ENCODE measurements at regions not wholly inside any gene's neighbourhood (a gene's known extent, or its start where the extent isn't known, plus 50 kb on each side); places are given as distances from the start of the nearest gene placed in this dataset.
A peak's percentile ranks its signal among the peaks of the same experiment; 100 is the strongest.

- DNase-seq (ENCODE audit: low spot score) = no peak
- TF ChIP-seq, protein P1, sequence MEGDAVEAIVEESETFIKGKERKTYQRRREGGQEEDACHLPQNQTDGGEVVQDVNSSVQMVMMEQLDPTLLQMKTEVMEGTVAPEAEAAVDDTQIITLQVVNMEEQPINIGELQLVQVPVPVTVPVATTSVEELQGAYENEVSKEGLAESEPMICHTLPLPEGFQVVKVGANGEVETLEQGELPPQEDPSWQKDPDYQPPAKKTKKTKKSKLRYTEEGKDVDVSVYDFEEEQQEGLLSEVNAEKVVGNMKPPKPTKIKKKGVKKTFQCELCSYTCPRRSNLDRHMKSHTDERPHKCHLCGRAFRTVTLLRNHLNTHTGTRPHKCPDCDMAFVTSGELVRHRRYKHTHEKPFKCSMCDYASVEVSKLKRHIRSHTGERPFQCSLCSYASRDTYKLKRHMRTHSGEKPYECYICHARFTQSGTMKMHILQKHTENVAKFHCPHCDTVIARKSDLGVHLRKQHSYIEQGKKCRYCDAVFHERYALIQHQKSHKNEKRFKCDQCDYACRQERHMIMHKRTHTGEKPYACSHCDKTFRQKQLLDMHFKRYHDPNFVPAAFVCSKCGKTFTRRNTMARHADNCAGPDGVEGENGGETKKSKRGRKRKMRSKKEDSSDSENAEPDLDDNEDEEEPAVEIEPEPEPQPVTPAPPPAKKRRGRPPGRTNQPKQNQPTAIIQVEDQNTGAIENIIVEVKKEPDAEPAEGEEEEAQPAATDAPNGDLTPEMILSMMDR (IDR thresholded peaks at IDR 0.05; ENCODE audit: extremely low read depth, missing control alignments) = no peak
These were observed 94.9 kb upstream of the MSX1 start for GRCh38 chr4:4764558-4764905.

- no peak for DNase-seq (ENCODE audit: low spot score)
- TF ChIP-seq, protein P1 (IDR thresholded peaks at IDR 0.05; ENCODE audit: extremely low read depth, missing control alignments) = no peak
These were observed 95.5 kb upstream of the MSX1 start for GRCh38 chr4:4763822-4764557.

GRCh38 chr4:4762909-4763821, 96.3 kb upstream of the MSX1 start:
- TF ChIP-seq, protein P1 (IDR thresholded peaks at IDR 0.05; ENCODE audit: extremely low read depth, missing control alignments) = no peak
- DNase-seq (ENCODE audit: low spot score) = peak; percentile 73

DNA sequence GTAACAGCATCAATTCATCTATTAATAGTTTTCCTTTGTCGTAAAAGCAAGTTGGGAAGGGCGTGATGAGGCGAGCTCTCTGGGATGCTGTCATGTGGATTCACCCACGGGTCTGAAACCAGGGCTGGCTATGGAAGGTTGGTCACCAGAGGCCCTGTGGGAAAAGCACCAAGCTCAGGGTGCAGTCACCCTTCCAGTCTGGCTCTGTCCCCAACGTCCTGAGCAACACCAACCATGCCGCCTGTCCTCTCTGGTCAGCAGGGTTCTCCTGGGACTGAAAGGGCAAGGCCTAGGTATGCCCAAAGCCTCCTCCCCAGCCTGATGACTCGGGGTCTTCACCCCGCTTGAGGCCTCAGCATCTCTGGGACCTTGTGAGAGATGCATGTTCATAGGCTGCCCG, 97.2 kb upstream of the MSX1 start:
- TF ChIP-seq, protein P1 (IDR thresholded peaks at IDR 0.05; ENCODE audit: extremely low read depth, missing control alignments) = no peak
- no peak for DNase-seq (ENCODE audit: low spot score)

- DNase-seq (ENCODE audit: low spot score) = no peak
- TF ChIP-seq, protein P1 (IDR thresholded peaks at IDR 0.05; ENCODE audit: extremely low read depth, missing control alignments) = peak; percentile 26
These were observed 98.1 kb upstream of the MSX1 start for GRCh38 chr4:4761128-4761982.

DNA sequence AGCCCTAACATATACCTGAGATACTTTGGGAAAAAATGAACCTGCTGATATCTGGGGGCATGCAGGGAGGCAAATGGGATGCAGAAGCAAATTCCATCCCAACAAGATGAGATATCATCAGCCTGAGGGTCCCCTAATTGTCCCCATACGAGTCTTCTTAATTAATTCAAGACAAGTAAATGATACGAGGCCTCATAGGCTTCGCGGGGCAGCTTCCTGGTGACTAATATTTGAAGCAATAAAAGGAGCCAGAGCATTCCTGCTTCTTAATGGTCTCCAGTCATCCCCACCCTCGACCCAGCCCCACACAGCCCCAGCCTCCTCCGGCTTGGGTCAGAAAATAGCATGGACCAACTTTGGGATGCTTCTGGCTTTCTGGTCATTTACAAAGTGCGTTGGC, 99.6 kb upstream of the MSX1 start:
- no peak for DNase-seq (ENCODE audit: low spot score)
- TF ChIP-seq, protein P1 (IDR thresholded peaks at IDR 0.05; ENCODE audit: extremely low read depth, missing control alignments) = no peak

All from GM20000 (cell line).